NCI-H748 (cell line): ENCODE measurements at regions not wholly inside any gene's neighbourhood (a gene's known extent, or its start where the extent isn't known, plus 50 kb on each side); places are given as distances from the start of the nearest gene placed in this dataset.
A peak's percentile ranks its signal among the peaks of the same experiment; 100 is the strongest.

Experiments used
- DNase-seq: peaks from one replicate; lab custom pipeline; 2025; ENCODE audit not compliant: unreplicated experiment; lab: John Stamatoyannopoulos, UW

GRCh38 chr1:201683397-201683796 lies 144.5 kb downstream of the NAV1 start:
- no peak for DNase-seq

- no peak for DNase-seq
These were observed 143.5 kb upstream of the IPO9 start for GRCh38 chr1:201685485-201685884.

- no peak for DNase-seq
These were observed 142.1 kb upstream of the IPO9 start for GRCh38 chr1:201686714-201687455.

GRCh38 chr1:201688514-201688913 lies 140.4 kb upstream of the IPO9 start:
- no peak for DNase-seq

GRCh38 chr1:201689647-201690046 lies 139.3 kb upstream of the IPO9 start:
- DNase-seq, result no peak

GRCh38 chr1:201690528-201690927 lies 138.4 kb upstream of the IPO9 start:
- no peak for DNase-seq

GRCh38 chr1:201691716-201692554 lies 137.0 kb upstream of the IPO9 start:
- DNase-seq, result no peak

- DNase-seq, result peak; percentile 44
These were observed 136.2 kb upstream of the IPO9 start for GRCh38 chr1:201692555-201693394.

- peak; percentile 42 for DNase-seq
These were observed 134.9 kb upstream of the IPO9 start for GRCh38 chr1:201693890-201694607.

- no peak for DNase-seq
These were observed 134.2 kb upstream of the IPO9 start for GRCh38 chr1:201694608-201695335.

GRCh38 chr1:201695607-201696006 lies 133.3 kb upstream of the IPO9 start:
- no peak for DNase-seq

GRCh38 chr1:201696217-201696761 lies 132.7 kb upstream of the IPO9 start:
- DNase-seq, result no peak

- no peak for DNase-seq
These were observed 131.8 kb upstream of the IPO9 start for GRCh38 chr1:201697174-201697573.

- DNase-seq, result no peak
These were observed 127.1 kb upstream of the IPO9 start for GRCh38 chr1:201701831-201702230.

- DNase-seq, result peak; percentile 96
These were observed 126.0 kb upstream of the IPO9 start for GRCh38 chr1:201702936-201703335.

GRCh38 chr1:201703621-201704438 lies 125.1 kb upstream of the IPO9 start:
- DNase-seq, result peak; percentile 81

- no peak for DNase-seq
These were observed 124.5 kb upstream of the IPO9 start for GRCh38 chr1:201704439-201704792.

- no peak for DNase-seq
These were observed 123.6 kb upstream of the IPO9 start for GRCh38 chr1:201705389-201705788.

GRCh38 chr1:201706109-201706508 lies 122.8 kb upstream of the IPO9 start:
- no peak for DNase-seq
